Activated CD8-positive, alpha-beta memory T cell treated with anti-CD3 and anti-CD28 coated beads for 36 hours (primary cell): ENCODE measurements at regions not wholly inside any gene's neighbourhood (a gene's known extent, or its start where the extent isn't known, plus 50 kb on each side); places are given as distances from the start of the nearest gene placed in this dataset.

Experiments used
- CTCF ChIA-PET: fragments of 350-600 bp; sonication (Branson Sonifier 250); formaldehyde crosslinking; loops from one replicate; lab custom pipeline; 2021; ENCODE audit warnings: antibody characterized with exemption; lab: Charles Lee
- POLR2A ChIA-PET: fragments of 350-600 bp; sonication (Branson Sonifier 250); formaldehyde crosslinking; loops from one replicate; lab custom pipeline; 2021; ENCODE audit warnings: antibody characterized with exemption; lab: Charles Lee

DNA sequence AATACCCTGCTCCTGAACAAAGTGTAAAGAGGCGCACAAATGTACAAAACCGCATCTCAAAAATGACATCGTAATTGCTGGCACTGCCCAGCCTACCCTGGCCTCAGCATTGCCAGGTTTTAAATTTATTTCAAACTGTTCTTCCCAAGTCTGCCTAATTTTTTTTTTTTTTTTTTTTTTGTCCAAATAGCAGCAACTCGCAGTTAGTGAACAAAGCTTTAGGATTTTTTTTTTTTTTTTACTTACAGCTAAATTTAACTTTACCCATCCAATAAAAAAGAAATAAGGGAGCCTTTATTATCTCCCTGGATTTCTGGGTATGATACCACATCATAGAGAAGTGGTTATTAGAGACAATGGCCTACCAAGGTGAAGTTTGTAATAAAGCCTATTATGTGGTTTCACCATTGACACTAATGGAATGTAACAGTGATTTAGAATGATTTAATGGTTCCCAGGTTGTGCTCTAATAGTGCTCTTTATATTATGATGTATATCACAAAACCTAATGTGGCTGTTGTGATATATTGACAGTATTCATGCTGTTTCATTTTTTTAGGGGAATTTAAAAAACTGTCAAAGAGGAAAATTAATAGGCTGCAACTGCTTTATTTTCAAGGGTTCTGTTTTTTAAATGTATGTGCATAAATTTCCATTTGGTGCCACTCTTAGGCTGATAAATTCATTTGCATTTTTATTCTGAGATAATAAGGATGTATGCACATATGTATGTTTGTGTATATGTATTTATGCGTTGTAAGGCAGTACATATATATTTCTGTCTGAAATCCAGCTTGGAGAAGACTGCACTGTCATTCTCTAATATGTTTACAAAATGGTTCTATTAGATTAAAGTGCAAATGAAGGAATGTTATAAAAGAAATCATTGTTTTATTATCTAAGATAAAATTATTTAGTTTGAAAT, 309.0 kb downstream of the TFEC start:
- CTCF ChIA-PET: interaction anchor here (0.6 kb wide), 1 partner anchor 1198 kb away, joined by 3 read pairs; no protein-coding TSS in a partner anchor
- POLR2A ChIA-PET: interaction anchor here (0.6 kb wide), 1 partner anchor 8 kb away, joined by 5 read pairs; no protein-coding TSS in a partner anchor

DNA sequence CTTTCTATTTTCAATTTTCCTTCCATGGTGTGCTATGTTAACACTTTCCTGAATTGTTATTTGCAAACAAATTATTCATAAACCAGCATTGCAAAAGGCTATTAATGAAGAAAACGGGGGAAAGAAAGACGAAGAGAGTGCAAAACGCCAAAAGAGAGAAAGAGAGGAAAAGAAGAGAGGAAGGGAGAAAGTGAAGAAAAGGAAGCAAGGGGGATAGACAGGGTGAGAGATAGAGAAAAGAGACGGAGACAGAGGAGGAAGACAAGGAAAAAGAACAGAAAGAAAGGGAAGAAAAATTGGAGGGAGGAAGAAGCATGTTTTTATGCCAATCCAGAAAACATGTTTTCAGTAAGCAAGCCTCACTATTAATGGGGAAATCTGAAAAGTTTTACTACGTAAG, 310.6 kb downstream of the TFEC start:
- CTCF ChIA-PET: no interaction called here

GRCh38 chr7:115709664-115710063, 320.9 kb downstream of the TFEC start:
- POLR2A ChIA-PET: no interaction called here
- CTCF ChIA-PET: no interaction called here

More for the DNA sequence above, 310.6 kb downstream of the TFEC start:
- POLR2A ChIA-PET: no interaction called here

DNA sequence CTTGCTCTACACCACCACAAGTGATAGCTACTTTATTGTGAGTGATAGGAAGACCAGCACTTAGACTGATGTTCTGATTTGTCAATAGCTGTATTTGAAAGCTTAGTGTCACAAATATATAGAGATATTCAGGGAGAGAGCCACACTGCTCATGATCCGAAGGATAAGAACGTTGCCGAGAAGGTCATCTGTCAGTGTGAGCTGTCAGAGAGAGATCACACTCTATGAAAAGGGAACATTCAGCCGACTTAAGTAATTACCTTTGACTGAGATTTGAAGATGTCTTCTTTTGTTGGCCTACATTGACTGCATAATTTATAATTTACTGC, 322.6 kb downstream of the TFEC start:
- ChIA-PET CTCF (no interaction called here), POLR2A (no interaction called here)

DNA sequence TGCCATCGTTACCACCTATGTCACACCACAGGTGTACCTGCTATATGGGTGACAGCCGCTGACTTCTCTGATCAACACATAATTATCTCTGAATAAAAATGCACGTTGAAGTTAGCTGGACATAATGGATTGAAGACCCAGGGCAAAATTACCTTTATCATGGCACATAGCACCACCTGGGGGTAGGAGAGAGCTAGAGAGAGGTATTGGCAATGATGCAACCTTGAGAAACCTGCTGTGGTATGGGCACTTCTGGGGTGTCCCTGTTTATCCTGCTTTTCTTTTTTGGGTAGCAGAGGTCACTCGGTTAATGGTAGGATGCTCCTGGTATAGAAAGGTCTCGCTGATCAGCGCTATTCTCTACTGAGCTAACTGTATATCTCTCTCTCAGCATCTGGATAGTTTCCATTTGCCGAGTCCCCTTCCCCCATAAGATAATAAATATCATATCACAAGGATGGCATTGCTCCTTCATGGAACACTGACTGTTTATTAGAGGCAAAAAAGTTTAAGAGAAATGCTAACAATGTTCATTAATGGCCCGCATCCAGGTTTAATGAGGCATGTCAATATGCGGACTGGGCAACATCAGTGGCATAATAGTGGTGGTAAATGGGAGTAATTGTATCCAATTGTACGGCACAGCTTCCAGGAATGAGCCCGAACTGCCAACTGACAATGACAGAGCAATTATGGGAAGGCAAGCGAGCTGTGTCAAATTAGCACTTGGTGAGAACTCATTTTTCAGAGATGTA, 323.1 kb downstream of the TFEC start:
- POLR2A ChIA-PET: no interaction called here
- CTCF ChIA-PET: no interaction called here

GRCh38 chr7:115704884-115705283, 325.7 kb downstream of the TFEC start:
- POLR2A ChIA-PET: no interaction called here
- CTCF ChIA-PET: no interaction called here

- CTCF ChIA-PET: no interaction called here
- POLR2A ChIA-PET: no interaction called here
These were observed 329.4 kb downstream of the TFEC start for GRCh38 chr7:115701141-115701540.

DNA sequence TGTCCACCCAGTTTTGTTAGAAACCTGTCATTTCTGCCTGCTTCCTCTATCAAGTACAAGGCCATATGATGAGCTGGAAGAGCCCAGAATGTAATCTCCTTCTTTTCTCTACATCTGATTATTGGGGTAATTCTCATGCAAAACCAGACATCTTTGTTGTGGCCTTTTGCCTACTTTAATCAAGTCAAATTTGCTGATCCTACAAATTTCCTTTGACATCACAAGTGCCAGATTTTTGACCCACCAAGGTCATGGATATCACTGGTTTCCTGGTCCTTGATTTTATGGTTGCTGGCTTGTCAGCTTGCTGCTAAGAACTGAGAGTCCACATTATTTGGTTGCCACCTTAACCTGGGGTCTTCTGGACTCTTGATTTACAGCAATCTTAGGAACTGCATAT, 336.1 kb downstream of the TFEC start:
- ChIA-PET CTCF (no interaction called here), POLR2A (no interaction called here)

- CTCF ChIA-PET: no interaction called here
- POLR2A ChIA-PET: no interaction called here
These were observed 336.8 kb downstream of the TFEC start for GRCh38 chr7:115693779-115694178.

GRCh38 chr7:115689941-115690340, 340.6 kb downstream of the TFEC start:
- POLR2A ChIA-PET: no interaction called here
- CTCF ChIA-PET: no interaction called here

DNA sequence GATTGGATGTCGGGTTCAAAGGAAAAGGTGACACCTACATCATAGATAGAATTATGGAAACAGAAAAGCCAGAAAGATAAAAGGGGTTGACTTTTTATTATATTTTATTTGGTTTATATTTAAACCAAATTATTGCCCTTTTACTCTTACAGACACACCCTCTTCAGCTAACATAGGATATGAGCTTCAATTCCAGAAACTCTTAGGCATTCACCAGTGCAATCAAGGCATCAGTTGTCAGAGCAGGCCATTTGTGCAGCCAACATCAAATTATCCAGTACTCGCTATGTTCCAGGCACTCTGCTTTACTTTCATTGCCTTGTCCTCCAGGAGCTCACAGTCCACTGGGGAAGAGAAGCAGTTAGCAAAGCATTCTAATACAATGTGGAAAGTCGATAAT, 347.5 kb downstream of the TFEC start:
- POLR2A ChIA-PET: no interaction called here
- CTCF ChIA-PET: no interaction called here

- ChIA-PET POLR2A (no interaction called here), CTCF (no interaction called here)
These were observed 348.1 kb downstream of the TFEC start for GRCh38 chr7:115682507-115682906.

DNA sequence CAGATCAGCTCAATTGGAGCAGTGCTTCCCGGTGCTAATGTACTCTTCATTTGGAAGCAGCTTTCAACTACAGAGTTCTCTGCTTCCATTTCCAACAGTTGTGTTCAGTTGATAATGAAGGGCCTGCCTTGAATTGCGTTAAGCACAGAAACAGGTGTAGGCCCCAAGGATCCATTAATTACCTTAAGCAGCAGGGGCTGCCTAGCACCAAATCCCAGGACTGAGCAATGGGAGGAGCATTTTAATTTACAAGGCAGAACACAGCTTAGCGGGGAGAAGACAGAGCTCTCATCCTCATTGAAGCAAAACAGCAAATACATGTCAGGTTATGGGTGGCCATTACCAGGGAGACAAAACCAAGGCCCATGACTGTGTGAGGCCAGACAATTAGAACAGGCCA, 349.6 kb downstream of the TFEC start:
- CTCF ChIA-PET: no interaction called here

GRCh38 chr7:115679976-115680375, 350.6 kb downstream of the TFEC start:
- POLR2A ChIA-PET: no interaction called here

More for the DNA sequence above, 349.6 kb downstream of the TFEC start:
- POLR2A ChIA-PET: no interaction called here

DNA sequence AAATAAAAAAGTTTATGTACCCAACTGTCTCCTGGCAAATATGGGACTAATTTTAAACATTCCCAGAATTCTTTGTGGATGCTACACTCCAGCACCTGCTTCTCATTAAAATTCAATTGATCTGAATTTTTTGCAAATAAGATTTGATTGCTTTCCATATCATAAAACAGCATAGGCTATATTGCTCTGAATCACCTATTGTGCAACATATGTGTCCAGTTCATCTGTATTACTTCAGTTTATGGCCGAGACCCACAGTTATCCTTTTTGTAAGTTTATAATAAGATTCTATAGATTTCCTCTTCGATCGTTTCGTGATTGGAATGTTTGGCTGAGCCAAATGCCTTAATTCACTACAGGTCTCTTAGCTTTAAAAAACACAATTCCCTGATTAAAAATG, 351.1 kb downstream of the TFEC start:
- ChIA-PET CTCF (no interaction called here), POLR2A (no interaction called here)

More at GRCh38 chr7:115679976-115680375, 350.6 kb downstream of the TFEC start:
- CTCF ChIA-PET: no interaction called here

GRCh38 chr7:115678086-115678982, 352.2 kb downstream of the TFEC start:
- CTCF ChIA-PET: no interaction called here
- POLR2A ChIA-PET: no interaction called here

DNA sequence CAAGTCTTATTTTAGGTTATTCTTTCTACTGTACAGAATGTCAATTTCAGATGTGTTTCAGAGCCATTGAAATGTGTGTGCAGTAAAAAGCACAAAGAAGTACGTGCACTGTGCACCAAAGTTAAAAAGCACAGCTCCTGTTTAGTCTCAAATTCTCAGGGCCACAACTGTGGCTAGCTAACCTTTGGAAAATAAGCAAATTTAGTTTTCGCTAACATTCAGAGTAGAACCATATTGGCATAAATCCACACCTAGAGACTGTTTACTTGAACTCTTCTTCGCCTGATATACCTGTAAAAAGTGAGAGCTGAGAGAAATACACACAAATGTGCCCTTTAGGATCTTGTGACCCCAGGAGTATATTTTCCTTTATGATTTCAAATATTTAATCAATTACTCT, 353.9 kb downstream of the TFEC start:
- ChIA-PET CTCF (no interaction called here), POLR2A (no interaction called here)

- CTCF ChIA-PET: no interaction called here
- POLR2A ChIA-PET: no interaction called here
These were observed 354.5 kb downstream of the TFEC start for GRCh38 chr7:115676080-115676479.

GRCh38 chr7:115674467-115675024, 356.0 kb downstream of the TFEC start:
- ChIA-PET CTCF (no interaction called here), POLR2A (no interaction called here)
